H1 (cell line): ENCODE measurements at regions not wholly inside any gene's neighbourhood (a gene's known extent, or its start where the extent isn't known, plus 50 kb on each side); places are given as distances from the start of the nearest gene placed in this dataset.

ENCODE experiments used
- CTCF ChIA-PET: fragments of 300-600 bp; sonication (Branson Sonifier 250); formaldehyde crosslinking; loops from one replicate; lab custom pipeline; 2021; ENCODE audit not compliant: partially characterized antibody; lab: Charles Lee
- POLR2A ChIA-PET: fragments of 300-600 bp; sonication (Branson Sonifier 250); formaldehyde crosslinking; loops from one replicate; lab custom pipeline; 2021; ENCODE audit warnings: inconsistent platforms; ENCODE audit not compliant: partially characterized antibody; lab: Charles Lee
- DNase-seq, 2 experiments: peaks; one replicate each; pipeline versions ENCODE4 v3.0.0 to v3.0.0-alpha.2; 2010 to 2022; ENCODE audit warnings: low spot score in 2 of 2, low read depth in 1 of 2, mixed read lengths in 1 of 2
- FAIRE-seq: peaks from 2 replicates; lab custom pipeline; 2011; peaks lifted over from hg19 to GRCh38; lab: Jason Lieb, UNC
- H2AFZ ChIP-seq: 2 replicates; pipeline ENCODE4 v1.8.1; 2012; ENCODE audit warnings: low read length, inconsistent platforms
- H2AK5ac ChIP-seq: 2 replicates; pipeline ENCODE4 v1.6.1; 2013; ENCODE audit warnings: low read depth, low read length
- H2BK120ac ChIP-seq: replicated peaks from 2 replicates; pipeline ENCODE3; 2013; ENCODE audit warnings: low read depth, low read length, inconsistent platforms
- H2BK12ac ChIP-seq: 2 replicates; pipeline ENCODE4 v1.6.1; 2013; ENCODE audit warnings: low read depth, low read length
- H2BK15ac ChIP-seq: 2 replicates; pipeline ENCODE4 v1.6.1; 2013; ENCODE audit warnings: low read length
- H2BK20ac ChIP-seq: 2 replicates; pipeline ENCODE4 v1.6.1; 2013; ENCODE audit warnings: low read length
- H2BK5ac ChIP-seq: 2 replicates; pipeline ENCODE4 v1.6.1; 2013; ENCODE audit warnings: low read depth, low read length
- H3K14ac ChIP-seq: 2 replicates; pipeline ENCODE4 v1.6.1; 2013; ENCODE audit warnings: inconsistent platforms; ENCODE audit not compliant: insufficient read length
- H3K18ac ChIP-seq: 2 replicates; pipeline ENCODE4 v1.6.1; 2013; ENCODE audit warnings: low read length; ENCODE audit errors: extremely low read depth
- H3K23ac ChIP-seq: 2 replicates; pipeline ENCODE4 v1.6.1; 2013; ENCODE audit warnings: inconsistent platforms; ENCODE audit not compliant: insufficient read length
- H3K23me2 ChIP-seq: 2 replicates; pipeline ENCODE4 v1.6.1; 2013; ENCODE audit warnings: low read depth, low read length
- H3K27ac ChIP-seq: 2 replicates; pipeline ENCODE4 v1.6.1; 2011; ENCODE audit warnings: low read depth, low read length, inconsistent platforms
- H3K27me3 ChIP-seq, 4 experiments: replicated peaks in 1 of 4; 1 replicate in 1 of 4; 2 replicates in 3 of 4; pipeline versions ENCODE4 v1.6.1 to v1.8.1; 2011 to 2013; ENCODE audit warnings: low read length in 3 of 4, mild to moderate bottlenecking in 3 of 4, inconsistent platforms in 2 of 4, mixed read lengths in 2 of 4, moderate library complexity in 1 of 4; ENCODE audit not compliant: control insufficient read depth in 3 of 4, insufficient read depth in 3 of 4; ENCODE audit errors: extremely low read depth in 1 of 4
- H3K36me3 ChIP-seq, 4 experiments: 2 replicates each; pipeline versions ENCODE4 v1.6.1 to v1.8.1; 2011 to 2013; ENCODE audit warnings: mild to moderate bottlenecking in 4 of 4, low read length in 3 of 4, moderate library complexity in 2 of 4, control low read depth in 1 of 4, inconsistent platforms in 1 of 4; ENCODE audit not compliant: insufficient read depth in 4 of 4, control insufficient read depth in 2 of 4
- H3K4ac ChIP-seq: replicated peaks from 2 replicates; pipeline ENCODE3; 2013; ENCODE audit warnings: low read length, low read depth, mixed read lengths, inconsistent platforms; ENCODE audit not compliant: insufficient read length
- H3K4me1 ChIP-seq, 4 experiments: replicated peaks in 1 of 4; 1 replicate in 1 of 4; 2 replicates in 3 of 4; pipeline versions ENCODE4 v1.6.1 to v1.8.1; 2011 to 2013; ENCODE audit warnings: low read length in 3 of 4, inconsistent platforms in 2 of 4, mixed read lengths in 1 of 4; ENCODE audit not compliant: insufficient read depth in 4 of 4, control insufficient read depth in 3 of 4
- H3K4me2 ChIP-seq, 2 experiments: 2 replicates each; pipeline versions ENCODE4 v1.6.1 to v1.8.1; 2011 to 2013; ENCODE audit warnings: low read depth in 2 of 2, low read length in 2 of 2, control low read depth in 1 of 2, inconsistent platforms in 1 of 2, mild to moderate bottlenecking in 1 of 2; ENCODE audit not compliant: insufficient read depth in 1 of 2
- H3K4me3 ChIP-seq, 4 experiments: fragments of 200-600, 300-600 bp in 1 of 4; sonication (generic), shearing (Covaris generic), sonication (Bioruptor Twin) in 1 of 4; 2 replicates each; pipeline versions ENCODE4 v1.5.1 to v1.8.1; 2011 to 2016; ENCODE audit warnings: low read length in 4 of 4, low read depth in 3 of 4, control low read depth in 2 of 4, inconsistent platforms in 2 of 4, mild to moderate bottlenecking in 2 of 4, mixed read lengths in 1 of 4, moderate library complexity in 1 of 4; ENCODE audit not compliant: insufficient read depth in 2 of 4; ENCODE audit errors: extremely low read depth in 1 of 4
- H3K56ac ChIP-seq: replicated peaks from 2 replicates; pipeline ENCODE3; 2013; ENCODE audit warnings: low read depth, mild to moderate bottlenecking, mixed read lengths, low read length, inconsistent platforms; ENCODE audit not compliant: insufficient read length
- H3K79me1 ChIP-seq: 2 replicates; pipeline ENCODE4 v1.6.1; 2013; ENCODE audit warnings: low read depth, low read length, control low read depth
- H3K79me2 ChIP-seq, 2 experiments: 2 replicates each; pipeline versions ENCODE4 v1.6.1 to v1.8.1; 2012 to 2013; ENCODE audit warnings: low read length in 2 of 2, mild to moderate bottlenecking in 2 of 2, inconsistent platforms in 1 of 2; ENCODE audit not compliant: insufficient read depth in 2 of 2, control insufficient read depth in 1 of 2
- H3K9ac ChIP-seq, 4 experiments: replicated peaks in 1 of 4; 1 replicate in 1 of 4; 2 replicates in 3 of 4; pipeline versions ENCODE4 v1.6.1 to v1.8.1; 2011 to 2013; ENCODE audit warnings: low read depth in 3 of 4, low read length in 3 of 4, control low read depth in 2 of 4, mild to moderate bottlenecking in 2 of 4, moderate library complexity in 2 of 4, inconsistent platforms in 1 of 4; ENCODE audit errors: extremely low read depth in 1 of 4
- H3K9me3 ChIP-seq, 2 experiments: 2 replicates each; pipeline versions ENCODE4 v1.6.1 to v1.8.1; 2012 to 2013; ENCODE audit warnings: mild to moderate bottlenecking in 2 of 2, moderate library complexity in 2 of 2, control low read depth in 1 of 2, inconsistent platforms in 1 of 2, low read depth in 1 of 2, low read length in 1 of 2, mixed read lengths in 1 of 2; ENCODE audit not compliant: insufficient read depth in 2 of 2
- H4K20me1 ChIP-seq, 2 experiments: replicated peaks in 1 of 2; 2 replicates each; pipeline versions ENCODE3 to v1.8.1; 2011 to 2013; ENCODE audit warnings: inconsistent platforms in 2 of 2, low read length in 2 of 2, mild to moderate bottlenecking in 1 of 2; ENCODE audit not compliant: insufficient read depth in 2 of 2, control insufficient read depth in 1 of 2
- H4K5ac ChIP-seq: 2 replicates; pipeline ENCODE4 v1.6.1; 2013; ENCODE audit warnings: low read length, low read depth, mixed read lengths, inconsistent platforms; ENCODE audit not compliant: insufficient read length
- H4K8ac ChIP-seq: 2 replicates; pipeline ENCODE4 v1.8.0; 2013; ENCODE audit warnings: mild to moderate bottlenecking, moderate library complexity, low read length, inconsistent platforms; ENCODE audit not compliant: insufficient read depth; ENCODE audit errors: extremely low read depth
- H4K91ac ChIP-seq: replicated peaks from 2 replicates; pipeline ENCODE3; 2013; ENCODE audit warnings: low read length, mixed read lengths, inconsistent platforms; ENCODE audit not compliant: insufficient read length
- BRCA1 ChIP-seq: IDR thresholded peaks from 2 replicates; pipeline ENCODE4 v1.6.1; 2012; ENCODE audit warnings: low read depth, low read length, improper control_type of control experiment
- CHD1 ChIP-seq: IDR thresholded peaks from 2 replicates; pipeline ENCODE4 v1.6.1; 2012; ENCODE audit warnings: low read depth, low read length, improper control_type of control experiment
- CTCF ChIP-seq, 3 experiments: IDR thresholded peaks; 1 replicate in 2 of 3; 2 replicates in 1 of 3; pipeline versions ENCODE4 v1.5.1 to v1.6.1; 2011; ENCODE audit warnings: low read length in 3 of 3, mild to moderate bottlenecking in 3 of 3, inconsistent platforms in 2 of 3, low read depth in 1 of 3, moderate library complexity in 1 of 3; ENCODE audit not compliant: insufficient read depth in 1 of 3; ENCODE audit errors: control extremely low read depth in 1 of 3
- FOSL1 ChIP-seq: IDR thresholded peaks from 2 replicates; pipeline ENCODE4 v1.6.1; 2011; ENCODE audit warnings: mild to moderate bottlenecking, low read depth, low read length, moderate library complexity; ENCODE audit not compliant: insufficient read depth
- PHF8 ChIP-seq: fragments of 200-600 bp; sonication (generic); conservative IDR thresholded peaks from 2 replicates; pipeline ENCODE4 v1.7.1; 2012; ENCODE audit warnings: low read depth, mild to moderate bottlenecking, inconsistent platforms, low read length, moderate library complexity
- POLR2A ChIP-seq, 2 experiments: IDR thresholded peaks; 1 replicate in 1 of 2; 2 replicates in 1 of 2; pipeline ENCODE4 v1.6.1; 2011; ENCODE audit warnings: low read depth in 2 of 2, low read length in 2 of 2, mild to moderate bottlenecking in 2 of 2; ENCODE audit errors: control extremely low read depth in 1 of 2
- SAP30 ChIP-seq: fragments of 300-600 bp; sonication (generic); IDR thresholded peaks from 2 replicates; pipeline ENCODE4 v1.7.1; 2012; ENCODE audit warnings: low read length, moderate library complexity, mild to moderate bottlenecking, inconsistent platforms; ENCODE audit not compliant: insufficient read depth, insufficient replicate concordance
- WGBS, 2 experiments: shearing (Covaris generic) in 1 of 2; methylation state at CpG; one replicate each; pipeline versions ENCODE4 v1.1.6 to v1.1.7; 2013 to 2015; ENCODE audit warnings: low lambda C conversion rate in 2 of 2, mixed read lengths in 2 of 2, inconsistent platforms in 1 of 2, low coverage in 1 of 2, missing lambda C conversion rate in 1 of 2; ENCODE audit not compliant: insufficient replicate concordance in 2 of 2, insufficient coverage in 1 of 2, insufficient read length in 1 of 2; ENCODE audit errors: extremely low coverage in 1 of 2, missing lambda C conversion rate in 1 of 2; 5-methylcytosine and 5-hydroxymethylcytosine counted together
- TF ChIP-seq, protein P1 (sequence below): IDR thresholded peaks from 2 replicates; pipeline ENCODE4 v1.6.1; 2011; ENCODE audit warnings: low read depth, mild to moderate bottlenecking, low read length; ENCODE audit not compliant: insufficient read depth

- Histone ChIP-seq H3K4me1 (peaks cover 0 to 5% (median 0%) of the 10 kb centered on the region in 4 experiments; a peak in 3 of 7 replicates), H3K4me3 (no peak overlapping the region), H3K27ac (no peak overlapping the region), H3K79me2 (no peaks in the 10 kb centered on the region), H3K4ac (no peak overlapping the region), H3K56ac (no peak overlapping the region), H2BK5ac (no peak overlapping the region), H2AFZ (no peak overlapping the region), H3K36me3 (no peaks in the 10 kb centered on the region), H3K27me3 (no peaks in the 10 kb centered on the region; a peak in 1 of 7 replicates), H3K23me2 (no peaks in the 10 kb centered on the region; the same call in 1 of the 2 replicates), H2BK12ac (no peak overlapping the region), H2AK5ac (no peak overlapping the region), H3K9me3 (no peaks in the 10 kb centered on the region), H2BK15ac (no peak overlapping the region), H3K4me2 (no peak overlapping the region), H4K91ac (no peak overlapping the region), H3K79me1 (no peaks in the 10 kb centered on the region), H3K14ac (no peak overlapping the region), H3K23ac (no peak overlapping the region), H3K9ac (no peak overlapping the region), H4K5ac (no peak overlapping the region), H4K8ac (no peak overlapping the region), H3K18ac (no peak overlapping the region), H2BK20ac (no peak overlapping the region), H4K20me1 (no peaks in the 10 kb centered on the region), H2BK120ac (no peak overlapping the region)
- WGBS, 2 experiments: 87% methylated on average over 9 of the region's 9 CpGs; no CpG with 5 or more reads in 1 of the 2 experiments
- FAIRE-seq (no peak), DNase-seq (no peak)
- ChIA-PET POLR2A (interaction anchor here (0.6 kb wide), 1 partner anchor 284 kb away, joined by 3 read pairs; no protein-coding TSS in a partner anchor), CTCF (interaction anchor here (0.6 to 1.9 kb wide), 3 partner anchors 29 to 368 kb away, joined by 3 to 8 read pairs (median 5); no protein-coding TSS in a partner anchor)
- TF ChIP-seq CHD1 (no peak), PHF8 (no peak), FOSL1 (no peak), SAP30 (no peak), BRCA1 (no peak), CTCF (IDR thresholded peaks at IDR 0.05; ENCODE audit: control extremely low read depth in 1 of 3, insufficient read depth in 1 of 3, low read depth in 1 of 3, low read length in 3 of 3) (no peak), POLR2A (IDR thresholded peaks at IDR 0.05; ENCODE audit: control extremely low read depth in 1 of 2, low read depth in 2 of 2, low read length in 2 of 2) (no peak)
- TF ChIP-seq, protein P1, sequence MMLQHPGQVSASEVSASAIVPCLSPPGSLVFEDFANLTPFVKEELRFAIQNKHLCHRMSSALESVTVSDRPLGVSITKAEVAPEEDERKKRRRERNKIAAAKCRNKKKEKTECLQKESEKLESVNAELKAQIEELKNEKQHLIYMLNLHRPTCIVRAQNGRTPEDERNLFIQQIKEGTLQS: no peak
Observed at GRCh38 chr6:11918739-11919605, 93.1 kb upstream of the HIVEP1 start.
